OCI-LY3 (cell line): ENCODE measurements at regions not wholly inside any gene's neighbourhood (a gene's known extent, or its start where the extent isn't known, plus 50 kb on each side); places are given as distances from the start of the nearest gene placed in this dataset.
"Not testable (repeated sequence)": the region's sequence is repeated elsewhere in the genome, so short reads cannot be mapped to it uniquely, and the experiment has no call there.

Experiments used
- H2AFZ ChIP-seq: fragments of 200-600, 300-600 bp; shearing (Covaris generic); 2 replicates; pipeline ENCODE4 v1.6.0; 2014; ENCODE audit warnings: antibody characterized with exemption, low read depth, low read length
- H3K27ac ChIP-seq: fragments of 200-600, 300-600 bp; sonication (generic); 2 replicates; pipeline ENCODE4 v1.5.1; 2014; ENCODE audit warnings: mild to moderate bottlenecking, low read length, moderate library complexity, mixed read lengths
- H3K27me3 ChIP-seq: fragments of 200-600, 300-600 bp; sonication (generic); 2 replicates; pipeline ENCODE4 v1.6.1; 2014; ENCODE audit warnings: low read depth, low read length, mixed read lengths
- H3K36me3 ChIP-seq: fragments of 200-600, 300-600 bp; sonication (generic); replicated peaks from 2 replicates; pipeline ENCODE3; 2014; ENCODE audit warnings: low read depth, low read length, mixed read lengths
- H3K4me1 ChIP-seq: fragments of 300-600, 200-600 bp; sonication (generic); 2 replicates; pipeline ENCODE4 v1.6.1; 2014; ENCODE audit warnings: low read length, mixed read lengths
- H3K4me2 ChIP-seq: fragments of 200-600, 300-600 bp; sonication (generic); 2 replicates; pipeline ENCODE4 v1.6.1; 2014; ENCODE audit warnings: low read length, mixed read lengths
- H3K4me3 ChIP-seq: fragments of 300-600, 200-600 bp; sonication (generic); 2 replicates; pipeline ENCODE4 v1.5.1; 2014; ENCODE audit warnings: antibody characterized with exemption, mild to moderate bottlenecking, low read length, moderate library complexity
- H3K79me2 ChIP-seq: fragments of 300-600, 200-600 bp; shearing (Covaris generic); 2 replicates; pipeline ENCODE4 v1.6.1; 2014; ENCODE audit warnings: mild to moderate bottlenecking, low read length, mixed read lengths
- H3K9ac ChIP-seq: fragments of 300-600, 200-600 bp; shearing (Covaris generic); 2 replicates; pipeline ENCODE4 v1.6.0; 2014; ENCODE audit warnings: mild to moderate bottlenecking, low read length, moderate library complexity
- H3K9me3 ChIP-seq: fragments of 200-600, 300-600 bp; shearing (Covaris generic); 2 replicates; pipeline ENCODE4 v1.6.1; 2014; ENCODE audit warnings: low read length, mixed read lengths; ENCODE audit not compliant: insufficient read depth
- H4K20me1 ChIP-seq: fragments of 200-600, 300-600 bp; sonication (generic); 2 replicates; pipeline ENCODE4 v1.6.1; 2016; ENCODE audit warnings: low read length, mixed read lengths; ENCODE audit not compliant: insufficient read depth
- CTCF ChIP-seq: fragments of 200-600, 300-600 bp; sonication (generic); IDR thresholded peaks from 2 replicates; pipeline ENCODE4 v1.5.1; 2014; ENCODE audit warnings: antibody characterized with exemption, low read length, low read depth
- EZH2phosphoT487 ChIP-seq: fragments of 200-600 bp; shearing (Covaris generic); IDR thresholded peaks from 2 replicates; pipeline ENCODE4 v1.6.1; 2018; ENCODE audit warnings: antibody characterized with exemption, mixed run types, low read depth

DNA sequence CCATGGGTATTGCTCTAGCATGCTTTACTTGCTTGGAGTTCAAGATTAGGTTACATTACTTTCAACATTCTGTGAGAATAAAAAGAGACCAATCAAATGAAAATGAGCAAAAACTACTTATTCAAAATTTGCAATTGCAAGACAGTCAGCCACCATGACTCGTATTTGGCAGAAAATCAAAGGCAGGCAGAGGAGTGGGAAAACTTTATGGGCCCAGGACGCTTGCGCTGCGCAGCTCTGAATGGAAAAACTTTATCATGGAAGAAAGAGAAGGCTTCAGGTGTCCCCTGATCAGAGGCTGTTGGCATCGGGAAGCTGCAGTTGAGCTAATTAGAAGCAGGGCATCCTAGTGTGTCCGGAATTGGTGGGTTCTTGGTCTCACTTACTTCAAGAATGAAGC, 250.6 kb downstream of the USP46 start:
- H3K4me3 ChIP-seq: no peak overlapping the region
- no peaks in the 10 kb centered on the region for H3K36me3 ChIP-seq
- TF ChIP-seq EZH2phosphoT487 (no peak), CTCF (no peak)
- H2AFZ ChIP-seq: no peak overlapping the region
- H3K79me2 ChIP-seq: no peaks in the 10 kb centered on the region
- no peak overlapping the region for H3K4me2 ChIP-seq
- no peak overlapping the region for H3K27ac ChIP-seq
- no peaks in the 10 kb centered on the region for H3K4me1 ChIP-seq
- no peak overlapping the region for H3K9ac ChIP-seq
- no peaks in the 10 kb centered on the region for H4K20me1 ChIP-seq
- H3K27me3 ChIP-seq: no peaks in the 10 kb centered on the region
- no peaks in the 10 kb centered on the region for H3K9me3 ChIP-seq

DNA sequence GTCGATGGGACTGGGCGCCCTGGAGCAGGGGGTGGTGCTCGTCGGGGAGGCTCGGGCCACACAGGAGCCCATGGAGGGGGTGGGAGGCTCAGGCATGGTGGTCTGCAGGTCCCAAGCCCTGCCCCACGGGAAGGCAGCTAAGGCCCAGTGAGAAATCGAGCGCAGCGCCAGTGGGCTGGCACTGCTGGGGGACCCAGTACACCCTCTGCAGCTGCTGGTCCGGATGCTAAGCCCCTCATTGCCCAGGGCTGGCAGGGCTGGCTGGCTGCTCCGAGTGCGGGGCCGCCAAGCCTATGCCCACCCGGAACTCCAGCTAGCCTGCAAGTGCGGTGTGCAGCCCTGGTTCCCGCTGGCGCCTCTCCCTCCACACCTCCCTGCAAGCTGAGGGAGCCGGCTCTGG, 249.3 kb downstream of the USP46 start:
- H3K4me1 ChIP-seq, H3K9ac ChIP-seq, H3K4me3 ChIP-seq, H2AFZ ChIP-seq, H3K4me2 ChIP-seq, H3K9me3 ChIP-seq, H4K20me1 ChIP-seq, H3K27ac ChIP-seq, H3K79me2 ChIP-seq, H3K36me3 ChIP-seq, H3K27me3 ChIP-seq: not testable (repeated sequence)

DNA sequence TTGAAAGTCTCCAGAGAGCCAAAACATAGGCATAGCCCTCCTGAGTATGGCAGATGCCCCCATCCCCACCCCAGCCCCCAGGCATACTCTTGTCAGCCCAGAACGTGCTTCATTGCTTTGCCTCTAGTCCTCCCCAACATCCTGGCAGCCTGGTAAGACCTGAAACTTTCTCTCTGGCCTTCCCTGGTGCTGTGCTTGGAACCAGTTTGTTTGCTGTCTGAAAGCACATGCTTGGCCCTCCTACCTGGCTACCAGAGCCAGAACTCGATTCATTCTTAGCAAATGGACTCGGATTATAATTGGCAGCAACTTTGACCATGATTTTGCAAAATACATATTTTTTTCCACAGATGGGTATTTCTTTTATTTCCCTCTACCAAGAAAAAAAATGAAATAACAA, 248.1 kb downstream of the USP46 start:
- H4K20me1 ChIP-seq: no peaks in the 10 kb centered on the region
- no peak overlapping the region for H3K4me3 ChIP-seq
- H3K4me1 ChIP-seq: no peaks in the 10 kb centered on the region
- no peaks in the 10 kb centered on the region for H3K36me3 ChIP-seq
- no peak for TF ChIP-seq EZH2phosphoT487
- no peak overlapping the region for H3K9ac ChIP-seq
- no peak overlapping the region for H2AFZ ChIP-seq
- H3K27ac ChIP-seq: no peak overlapping the region
- no peaks in the 10 kb centered on the region for H3K9me3 ChIP-seq
- H3K4me2 ChIP-seq: no peak overlapping the region
- no peaks in the 10 kb centered on the region for H3K27me3 ChIP-seq
- no peaks in the 10 kb centered on the region for H3K79me2 ChIP-seq

GRCh38 chr4:52420330-52420729, 238.8 kb downstream of the USP46 start:
- Histone ChIP-seq H3K9ac (no peak overlapping the region), H3K9me3 (no peaks in the 10 kb centered on the region), H2AFZ (no peak overlapping the region), H3K36me3 (no peaks in the 10 kb centered on the region), H3K27ac (no peak overlapping the region), H3K79me2 (no peaks in the 10 kb centered on the region), H3K4me2 (no peak overlapping the region), H3K27me3 (no peaks in the 10 kb centered on the region), H4K20me1 (no peaks in the 10 kb centered on the region), H3K4me3 (no peak overlapping the region), H3K4me1 (no peaks in the 10 kb centered on the region)
- TF ChIP-seq CTCF: no peak
- TF ChIP-seq EZH2phosphoT487: no peak

- no peaks in the 10 kb centered on the region for H3K36me3 ChIP-seq
- no peaks in the 10 kb centered on the region for H3K79me2 ChIP-seq
- TF ChIP-seq EZH2phosphoT487 (no peak), CTCF (no peak)
- no peaks in the 10 kb centered on the region for H4K20me1 ChIP-seq
- no peak overlapping the region for H2AFZ ChIP-seq
- H3K27me3 ChIP-seq: no peaks in the 10 kb centered on the region
- H3K4me3 ChIP-seq: no peak overlapping the region
- H3K27ac ChIP-seq: no peak overlapping the region
- no peak overlapping the region for H3K9ac ChIP-seq
- H3K4me1 ChIP-seq: no peaks in the 10 kb centered on the region
- no peak overlapping the region for H3K4me2 ChIP-seq
- no peaks in the 10 kb centered on the region for H3K9me3 ChIP-seq
Observed at GRCh38 chr4:52421811-52422213, 237.3 kb downstream of the USP46 start.
